ENCODE measurements at regions not wholly inside any gene's neighbourhood (a gene's known extent, or its start where the extent isn't known, plus 50 kb on each side); places are given as distances from the start of the nearest gene placed in this dataset.

GRCh38 chr1:87791931-87792740, 463.5 kb downstream of the LMO4 start:
- no peak for DNase-seq

- no peak for DNase-seq
Measured at GRCh38 chr1:87794788-87795614, 466.3 kb downstream of the LMO4 start.

- DNase-seq = no peak
Measured at GRCh38 chr1:87795615-87796337, 467.1 kb downstream of the LMO4 start.

- no peak for DNase-seq
Measured at GRCh38 chr1:87796471-87796901, 467.8 kb downstream of the LMO4 start.

GRCh38 chr1:87799451-87799850, 470.8 kb downstream of the LMO4 start:
- DNase-seq = no peak

GRCh38 chr1:87800006-87800405, 471.3 kb downstream of the LMO4 start:
- DNase-seq = no peak

- no peak for DNase-seq
Measured at GRCh38 chr1:87803375-87803774, 474.7 kb downstream of the LMO4 start.

GRCh38 chr1:87804128-87804527, 475.4 kb downstream of the LMO4 start:
- DNase-seq = no peak

- DNase-seq = no peak
Measured at GRCh38 chr1:87805666-87806378, 477.1 kb downstream of the LMO4 start.

GRCh38 chr1:87806379-87807094, 477.9 kb downstream of the LMO4 start:
- DNase-seq = no peak

GRCh38 chr1:87810166-87810565, 481.5 kb downstream of the LMO4 start:
- DNase-seq = no peak

GRCh38 chr1:87812871-87813577, 484.3 kb downstream of the LMO4 start:
- no peak for DNase-seq

- DNase-seq = no peak
Measured at GRCh38 chr1:87814573-87814972, 485.9 kb downstream of the LMO4 start.

- no peak for DNase-seq
Measured at GRCh38 chr1:87816646-87817045, 488.0 kb downstream of the LMO4 start.

- no peak for DNase-seq
Measured at GRCh38 chr1:87820668-87821334, 492.1 kb downstream of the LMO4 start.

- no peak for DNase-seq
Measured at GRCh38 chr1:87821335-87821697, 492.6 kb downstream of the LMO4 start.

- DNase-seq = peak; percentile 24
Measured at GRCh38 chr1:87826681-87827251, 498.1 kb downstream of the LMO4 start.

- no peak for DNase-seq
Measured at GRCh38 chr1:87829360-87829759, 500.7 kb downstream of the LMO4 start.

- DNase-seq = no peak
Measured at GRCh38 chr1:87830432-87830978, 501.8 kb downstream of the LMO4 start.

GRCh38 chr1:87833166-87833565, 504.5 kb downstream of the LMO4 start:
- no peak for DNase-seq

All from activated CD4-positive, alpha-beta T cell treated with anti-CD3 and anti-CD28 coated beads, Interleukin-2, Interleukin-6, amounts not matched to agents 100 ng/mL and 50 ng/mL, durations not matched to agents 16 hours and 8 hours (primary cell).